GM12878 (cell line): ENCODE measurements at regions not wholly inside any gene's neighbourhood (a gene's known extent, or its start where the extent isn't known, plus 50 kb on each side); places are given as distances from the start of the nearest gene placed in this dataset.

ENCODE experiments used
- ATAC-seq: fragments of 200-7000 bp; cut with Tn5 transposase; 3 replicates; pipeline ENCODE4 v1.9.1; 2020; ENCODE audit warnings: mild to moderate bottlenecking, moderate library complexity
- BruUV-seq: library from RNA; stranded (reverse); fragments of 400-500 nt; replicated peaks from 2 replicates; lab custom pipeline; 2021; lab: Mats Ljungman, UMichigan
- CTCF ChIA-PET: fragments of 300-600 bp; sonication (Branson Sonifier 250); formaldehyde crosslinking; extraction: SDS; loops from one replicate; lab custom pipeline; 2021; ENCODE audit warnings: inconsistent platforms; lab: Yijun Ruan, JAX
- POLR2A ChIA-PET: fragments of 350-600 bp; formaldehyde crosslinking; extraction: SDS; loops from one replicate; lab custom pipeline; 2021; ENCODE audit warnings: inconsistent platforms; lab: Charles Lee
- RAD21 ChIA-PET: fragments of 300-600 bp; sonication (Branson Sonifier 250); formaldehyde crosslinking; loops from one replicate; lab custom pipeline; 2023; ENCODE audit warnings: antibody characterized with exemption; ENCODE audit not compliant: unreplicated experiment; lab: Charles Lee
- SMC1A ChIA-PET: fragments of 300-600 bp; sonication (Branson Sonifier 250); formaldehyde crosslinking; loops from one replicate; lab custom pipeline; 2023; ENCODE audit not compliant: unreplicated experiment, uncharacterized antibody; lab: Charles Lee
- DNase-seq: peaks from one replicate; pipeline ENCODE4 v3.0.0-alpha.2; 2011; ENCODE audit warnings: low read depth, low spot score
- FAIRE-seq: peaks from 3 replicates; lab custom pipeline; 2011; peaks lifted over from hg19 to GRCh38; lab: Jason Lieb, UNC
- H2AFZ ChIP-seq: 2 replicates; pipeline ENCODE4 v1.6.0; 2011; ENCODE audit warnings: low read depth, low read length, control low read depth; ENCODE audit not compliant: control insufficient read depth
- H3K27ac ChIP-seq: 2 replicates; pipeline ENCODE4 v1.5.1; 2011; ENCODE audit warnings: control low read depth; ENCODE audit not compliant: control insufficient read depth, insufficient read depth
- H3K27me3 ChIP-seq, 2 experiments: replicated peaks in 1 of 2; 2 replicates each; pipeline versions ENCODE4 v1.6.0 to v1.6.1; 2011; ENCODE audit warnings: low read length in 1 of 2; ENCODE audit not compliant: control insufficient read depth in 2 of 2, insufficient read depth in 2 of 2
- H3K36me3 ChIP-seq, 2 experiments: 2 replicates each; pipeline ENCODE4 v1.5.1; 2011; ENCODE audit warnings: low read length in 1 of 2; ENCODE audit not compliant: control insufficient read depth in 2 of 2, insufficient read depth in 2 of 2
- H3K4me1 ChIP-seq: 2 replicates; pipeline ENCODE4 v1.6.1; 2011; ENCODE audit warnings: mild to moderate bottlenecking, low read length, moderate library complexity, mixed read lengths; ENCODE audit not compliant: control insufficient read depth, insufficient read depth
- H3K4me2 ChIP-seq: 2 replicates; pipeline ENCODE4 v1.6.0; 2011; ENCODE audit warnings: control low read depth; ENCODE audit not compliant: control insufficient read depth, insufficient read depth
- H3K4me3 ChIP-seq: fragments of 200-600 bp; sonication (generic); 2 replicates; pipeline ENCODE4 v1.5.1; 2016
- H3K79me2 ChIP-seq: 2 replicates; pipeline ENCODE4 v1.6.0; 2011; ENCODE audit warnings: low read length; ENCODE audit not compliant: control insufficient read depth, insufficient read depth
- H3K9ac ChIP-seq: 2 replicates; pipeline ENCODE4 v1.8.0; 2011; ENCODE audit warnings: low read length, control low read depth, mixed read lengths; ENCODE audit not compliant: control insufficient read depth, insufficient read depth
- H3K9me3 ChIP-seq: replicated peaks from 3 replicates; pipeline ENCODE4 v1.5.1; 2011; ENCODE audit warnings: mild to moderate bottlenecking, low read length; ENCODE audit not compliant: control insufficient read depth, insufficient read depth
- H4K20me1 ChIP-seq: 2 replicates; pipeline ENCODE4 v1.6.0; 2011; ENCODE audit not compliant: control insufficient read depth, insufficient read depth
- ATF2 ChIP-seq: IDR thresholded peaks from 2 replicates; pipeline ENCODE4 v1.6.1; 2012; ENCODE audit warnings: low read length, inconsistent platforms
- BMI1 ChIP-seq: fragments of 450-650 bp; IDR thresholded peaks from 2 replicates; pipeline ENCODE4 v1.6.1; 2016; ENCODE audit warnings: mild to moderate bottlenecking, moderate library complexity, borderline replicate concordance
- CEBPB ChIP-seq, 2 experiments: fragments of 150-350 bp in 1 of 2; IDR thresholded peaks; 2 replicates each; pipeline ENCODE4 v1.6.1; 2012 to 2014; ENCODE audit warnings: low read depth in 2 of 2, low read length in 2 of 2, borderline replicate concordance in 1 of 2, inconsistent platforms in 1 of 2
- EP300 ChIP-seq, 2 experiments: fragments of 150-350 bp in 1 of 2; IDR thresholded peaks; 2 replicates each; pipeline ENCODE4 v1.6.1; 2011 to 2012; ENCODE audit warnings: low read depth in 2 of 2, low read length in 2 of 2, borderline replicate concordance in 1 of 2, improper control_type of control experiment in 1 of 2, inconsistent platforms in 1 of 2; ENCODE audit not compliant: control insufficient read depth in 1 of 2
- ESRRA ChIP-seq: IDR thresholded peaks from 2 replicates; pipeline ENCODE4 v1.6.1; 2012; ENCODE audit warnings: mild to moderate bottlenecking, low read length, improper control_type of control experiment
- IRF5 ChIP-seq: fragments of 450-650 bp; IDR thresholded peaks from 2 replicates; pipeline ENCODE4 v1.6.1; 2017; ENCODE audit warnings: borderline replicate concordance
- MYB ChIP-seq: fragments of 150-350 bp; IDR thresholded peaks from 2 replicates; pipeline ENCODE4 v1.6.1; 2014; ENCODE audit warnings: mild to moderate bottlenecking, low read depth, low read length, borderline replicate concordance
- NRF1 ChIP-seq: conservative IDR thresholded peaks from 2 replicates; pipeline ENCODE4 v1.6.1; 2011; ENCODE audit warnings: mild to moderate bottlenecking, low read depth, low read length, improper control_type of control experiment
- RBBP5 ChIP-seq: fragments of 200-600 bp; sonication (generic); conservative IDR thresholded peaks from 2 replicates; pipeline ENCODE4 v1.6.1; 2016
- SUPT20H ChIP-seq: IDR thresholded peaks from 2 replicates; pipeline ENCODE4 v1.6.1; 2011; ENCODE audit warnings: low read depth, mild to moderate bottlenecking, low read length, moderate library complexity, borderline replicate concordance; ENCODE audit not compliant: control insufficient read depth
- ZBTB4 ChIP-seq: fragments of 450-650 bp; formaldehyde crosslinking; IDR thresholded peaks from 2 replicates; pipeline ENCODE4 v1.4.0; 2022; ENCODE audit warnings: mild to moderate bottlenecking, moderate library complexity
- ZNF217 ChIP-seq: fragments of 450-650 bp; IDR thresholded peaks from 2 replicates; pipeline ENCODE4 v1.6.1; 2017; ENCODE audit warnings: antibody characterized with exemption, mild to moderate bottlenecking
- ZNF24 ChIP-seq: fragments of 450-650 bp; IDR thresholded peaks from 2 replicates; pipeline ENCODE4 v1.6.1; 2017; ENCODE audit warnings: antibody characterized with exemption, mild to moderate bottlenecking
- ZSCAN29 ChIP-seq: fragments of 450-650 bp; IDR thresholded peaks from 2 replicates; pipeline ENCODE4 v1.6.1; 2017; ENCODE audit warnings: mild to moderate bottlenecking, moderate library complexity
- WGBS: methylation state at CpG from one replicate; pipeline ENCODE4 v1.1.6; 2016; ENCODE audit warnings: low lambda C conversion rate; ENCODE audit not compliant: insufficient replicate concordance, insufficient coverage; ENCODE audit errors: missing lambda C conversion rate; 5-methylcytosine and 5-hydroxymethylcytosine counted together
- in situ Hi-C: fragments of 300-500 bp; cut with MboI; formaldehyde crosslinking; loops from 9 replicates; pipeline ENCODE4 v1.14.3; 2018; ENCODE audit warnings: mixed read lengths
- intact Hi-C: fragments of 100-400 bp; cut with micrococcal nuclease; formaldehyde crosslinking; loops from one replicate; pipeline ENCODE4 v1.14.2; 2022; ENCODE audit not compliant: unreplicated experiment

GRCh38 chr5:106768392-106768791 is 902.3 kb downstream of the EFNA5 start (continued):
- TF ChIP-seq BMI1 (no peak), EP300 (IDR thresholded peaks at IDR 0.05; ENCODE audit: borderline replicate concordance in 1 of 2, control insufficient read depth in 1 of 2, low read depth in 2 of 2, low read length in 2 of 2) (no peak)

- ChIA-PET SMC1A (interaction anchor here (0.9 kb wide), 1 partner anchor 9 kb away, joined by 3 read pairs; no protein-coding TSS in a partner anchor), CTCF (no interaction called here), RAD21 (interaction anchor here (0.6 kb wide), 1 partner anchor 61 kb away, joined by 3 read pairs; no protein-coding TSS in a partner anchor), POLR2A (no interaction called here)
- in situ Hi-C loops (no loop called here), intact Hi-C loops (no loop called here)
- no peaks in the 10 kb centered on the region for H3K79me2 ChIP-seq
- no peak overlapping the region for H2AFZ ChIP-seq
- WGBS = 71% methylated on average over 2 of the region's 2 CpGs
- FAIRE-seq (no peak), ATAC-seq (no peak), DNase-seq (no peak)
- no peaks in the 10 kb centered on the region for H3K27me3 ChIP-seq
- H3K4me2 ChIP-seq = no peak overlapping the region
- no peak overlapping the region for H3K9ac ChIP-seq
- H3K27ac ChIP-seq = no peak overlapping the region
- H3K4me1 ChIP-seq = no peaks in the 10 kb centered on the region
- no peak overlapping the region for H3K4me3 ChIP-seq
- H4K20me1 ChIP-seq = no peaks in the 10 kb centered on the region
- no peak for TF ChIP-seq ZBTB4 (CRISPR knock-in tag)
- no peak for TF ChIP-seq NRF1
- no peak for TF ChIP-seq IRF5
- no peak for TF ChIP-seq ZSCAN29
- TF ChIP-seq ESRRA = no peak
- TF ChIP-seq SUPT20H = no peak
- no peak for TF ChIP-seq RBBP5
- no peak for TF ChIP-seq ZNF217
- TF ChIP-seq ZNF24 = no peak
- no peak for TF ChIP-seq MYB
- no peak for TF ChIP-seq ATF2
- no peak for TF ChIP-seq CEBPB (IDR thresholded peaks at IDR 0.05; ENCODE audit: borderline replicate concordance in 1 of 2, low read depth in 2 of 2, low read length in 2 of 2)
- no TSS peak for BruUV-seq
- no peaks in the 10 kb centered on the region for H3K36me3 ChIP-seq
- H3K9me3 ChIP-seq = no peaks in the 10 kb centered on the region
Observed at GRCh38 chr5:106766916-106767315, 903.8 kb downstream of the EFNA5 start.
